ENCODE measurements at regions not wholly inside any gene's neighbourhood (a gene's known extent, or its start where the extent isn't known, plus 50 kb on each side); places are given as distances from the start of the nearest gene placed in this dataset.

GRCh38 chr2:16828828-16829160 lies 163.2 kb upstream of the CYRIA start:
- no peak for DNase-seq (ENCODE audit: low read depth)
- TF ChIP-seq POLR2A (IDR thresholded peaks at IDR 0.05; ENCODE audit: extremely low read depth, insufficient read length) (no peak), CTCF (IDR thresholded peaks at IDR 0.05; ENCODE audit: low read depth, low read length) (no peak), MAX (IDR thresholded peaks at IDR 0.05; ENCODE audit: low read depth, low read length) (no peak), MYC (IDR thresholded peaks at IDR 0.05; ENCODE audit: low read depth, low read length) (no peak)
- no peak overlapping the region for H3K4me3 ChIP-seq (ENCODE audit: low read depth, low read length)

GRCh38 chr2:16828044-16828827 lies 162.6 kb upstream of the CYRIA start:
- no peak for DNase-seq (ENCODE audit: low read depth)
- TF ChIP-seq CTCF (IDR thresholded peaks at IDR 0.05; ENCODE audit: low read depth, low read length) (no peak), MAX (IDR thresholded peaks at IDR 0.05; ENCODE audit: low read depth, low read length) (no peak), POLR2A (IDR thresholded peaks at IDR 0.05; ENCODE audit: extremely low read depth, insufficient read length) (no peak), MYC (IDR thresholded peaks at IDR 0.05; ENCODE audit: low read depth, low read length) (no peak)
- H3K4me3 ChIP-seq (ENCODE audit: low read depth, low read length), result no peak overlapping the region

- DNase-seq (ENCODE audit: low read depth), result no peak
- no peak for TF ChIP-seq POLR2A (IDR thresholded peaks at IDR 0.05; ENCODE audit: extremely low read depth, insufficient read length)
- no peak for TF ChIP-seq CTCF (IDR thresholded peaks at IDR 0.05; ENCODE audit: low read depth, low read length)
Observed at GRCh38 chr2:16824472-16824871, 158.8 kb upstream of the CYRIA start.

GRCh38 chr2:16821692-16822091 lies 156.1 kb upstream of the CYRIA start:
- no peak overlapping the region for H3K4me3 ChIP-seq (ENCODE audit: low read depth, low read length)
- TF ChIP-seq CTCF (IDR thresholded peaks at IDR 0.05; ENCODE audit: low read depth, low read length), result no peak
- TF ChIP-seq MYC (IDR thresholded peaks at IDR 0.05; ENCODE audit: low read depth, low read length), result no peak
- TF ChIP-seq POLR2A (IDR thresholded peaks at IDR 0.05; ENCODE audit: extremely low read depth, insufficient read length), result no peak
- TF ChIP-seq MAX (IDR thresholded peaks at IDR 0.05; ENCODE audit: low read depth, low read length), result no peak
- no peak for DNase-seq (ENCODE audit: low read depth)

More at GRCh38 chr2:16824472-16824871, 158.8 kb upstream of the CYRIA start:
- no peak overlapping the region for H3K4me3 ChIP-seq (ENCODE audit: low read depth, low read length)

GRCh38 chr2:16818203-16818556 lies 152.5 kb upstream of the CYRIA start:
- no peak for TF ChIP-seq CTCF (IDR thresholded peaks at IDR 0.05; ENCODE audit: low read depth, low read length)
- no peak for TF ChIP-seq MYC (IDR thresholded peaks at IDR 0.05; ENCODE audit: low read depth, low read length)
- TF ChIP-seq POLR2A (IDR thresholded peaks at IDR 0.05; ENCODE audit: extremely low read depth, insufficient read length), result no peak
- TF ChIP-seq MAX (IDR thresholded peaks at IDR 0.05; ENCODE audit: low read depth, low read length), result no peak
- no peak overlapping the region for H3K4me3 ChIP-seq (ENCODE audit: low read depth, low read length)
- DNase-seq (ENCODE audit: low read depth), result no peak
